DOHH2 (cell line): ENCODE measurements at regions not wholly inside any gene's neighbourhood (a gene's known extent, or its start where the extent isn't known, plus 50 kb on each side); places are given as distances from the start of the nearest gene placed in this dataset.

ENCODE experiments used
- H3F3A ChIP-seq: fragments of 200-600 bp; sonication (generic), shearing (Covaris generic); 2 replicates; pipeline ENCODE4 v1.6.0; 2016; ENCODE audit warnings: antibody characterized with exemption, mild to moderate bottlenecking; ENCODE audit not compliant: control insufficient read depth, insufficient read depth
- H3K27ac ChIP-seq: fragments of 200-600 bp; sonication (generic); 2 replicates; pipeline ENCODE4 v1.5.1; 2014; ENCODE audit warnings: low read depth, mild to moderate bottlenecking, low read length, moderate library complexity
- H3K27me3 ChIP-seq: fragments of 200-600 bp; sonication (generic); 2 replicates; pipeline ENCODE4 v1.6.1; 2014; ENCODE audit warnings: mild to moderate bottlenecking, low read length, mixed read lengths; ENCODE audit not compliant: control insufficient read depth
- H3K36me3 ChIP-seq: fragments of 200-600 bp; sonication (generic); 2 replicates; pipeline ENCODE4 v1.6.1; 2014; ENCODE audit warnings: mild to moderate bottlenecking, low read length, moderate library complexity, mixed read lengths; ENCODE audit not compliant: control insufficient read depth
- H3K4me1 ChIP-seq: fragments of 200-600 bp; sonication (generic); 2 replicates; pipeline ENCODE4 v1.6.1; 2014; ENCODE audit warnings: mild to moderate bottlenecking, low read length, mixed read lengths; ENCODE audit not compliant: control insufficient read depth
- H3K4me2 ChIP-seq: fragments of 200-600 bp; sonication (generic); 2 replicates; pipeline ENCODE4 v1.6.0; 2014; ENCODE audit warnings: mild to moderate bottlenecking, low read length, moderate library complexity
- H3K4me3 ChIP-seq: fragments of 200-600 bp; sonication (generic); 2 replicates; pipeline ENCODE4 v1.5.1; 2014; ENCODE audit warnings: mild to moderate bottlenecking, low read length, mixed read lengths
- H3K79me2 ChIP-seq: fragments of 200-600 bp; sonication (generic); 2 replicates; pipeline ENCODE4 v1.6.1; 2014; ENCODE audit warnings: mild to moderate bottlenecking, low read length, mixed read lengths; ENCODE audit not compliant: control insufficient read depth
- H3K9me2 ChIP-seq: fragments of 200-600 bp; sonication (generic); replicated peaks from 2 replicates; pipeline ENCODE4 v1.6.1; 2014; ENCODE audit warnings: mild to moderate bottlenecking, low read length, mixed read lengths; ENCODE audit not compliant: control insufficient read depth
- H3K9me3 ChIP-seq: fragments of 200-600 bp; sonication (generic); 2 replicates; pipeline ENCODE4 v1.6.1; 2014; ENCODE audit warnings: antibody characterized with exemption, low read length, mixed read lengths; ENCODE audit not compliant: control insufficient read depth, insufficient read depth
- H4K20me1 ChIP-seq: fragments of 200-600 bp; sonication (generic); 2 replicates; pipeline ENCODE4 v1.6.0; 2014; ENCODE audit warnings: low read depth, mild to moderate bottlenecking, antibody characterized with exemption, low read length, moderate library complexity; ENCODE audit not compliant: control insufficient read depth, insufficient read depth
- EZH2phosphoT487 ChIP-seq: fragments of 200-600 bp; sonication (generic); IDR thresholded peaks from 2 replicates; pipeline ENCODE4 v1.6.1; 2017; ENCODE audit warnings: borderline replicate concordance, mild to moderate bottlenecking, antibody characterized with exemption, low read length, moderate library complexity, mixed read lengths
- TF ChIP-seq, protein P1 (sequence below): fragments of 200-600 bp; sonication (generic); IDR thresholded peaks from one replicate; pipeline ENCODE4 v1.5.1; 2014; ENCODE audit warnings: antibody characterized with exemption, mild to moderate bottlenecking, low read depth, low read length; ENCODE audit not compliant: poor library complexity, severe bottlenecking

GRCh38 chr21:16847211-16847610 is 665.6 kb upstream of the CXADR start:
- Histone ChIP-seq H4K20me1 (no peaks in the 10 kb centered on the region), H3K4me3 (no peak overlapping the region), H3K27ac (no peak overlapping the region), H3K27me3 (no peaks in the 10 kb centered on the region), H3K9me3 (no peaks in the 10 kb centered on the region; the same call in 1 of the 2 replicates), H3K4me2 (no peak overlapping the region), H3K4me1 (no peaks in the 10 kb centered on the region), H3K36me3 (no peaks in the 10 kb centered on the region), H3K79me2 (no peaks in the 10 kb centered on the region), H3F3A (no peaks in the 10 kb centered on the region), H3K9me2 (no peaks in the 10 kb centered on the region)
- no peak for TF ChIP-seq EZH2phosphoT487
- TF ChIP-seq, protein P1, sequence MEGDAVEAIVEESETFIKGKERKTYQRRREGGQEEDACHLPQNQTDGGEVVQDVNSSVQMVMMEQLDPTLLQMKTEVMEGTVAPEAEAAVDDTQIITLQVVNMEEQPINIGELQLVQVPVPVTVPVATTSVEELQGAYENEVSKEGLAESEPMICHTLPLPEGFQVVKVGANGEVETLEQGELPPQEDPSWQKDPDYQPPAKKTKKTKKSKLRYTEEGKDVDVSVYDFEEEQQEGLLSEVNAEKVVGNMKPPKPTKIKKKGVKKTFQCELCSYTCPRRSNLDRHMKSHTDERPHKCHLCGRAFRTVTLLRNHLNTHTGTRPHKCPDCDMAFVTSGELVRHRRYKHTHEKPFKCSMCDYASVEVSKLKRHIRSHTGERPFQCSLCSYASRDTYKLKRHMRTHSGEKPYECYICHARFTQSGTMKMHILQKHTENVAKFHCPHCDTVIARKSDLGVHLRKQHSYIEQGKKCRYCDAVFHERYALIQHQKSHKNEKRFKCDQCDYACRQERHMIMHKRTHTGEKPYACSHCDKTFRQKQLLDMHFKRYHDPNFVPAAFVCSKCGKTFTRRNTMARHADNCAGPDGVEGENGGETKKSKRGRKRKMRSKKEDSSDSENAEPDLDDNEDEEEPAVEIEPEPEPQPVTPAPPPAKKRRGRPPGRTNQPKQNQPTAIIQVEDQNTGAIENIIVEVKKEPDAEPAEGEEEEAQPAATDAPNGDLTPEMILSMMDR = no peak

- Histone ChIP-seq H3K4me1 (no peaks in the 10 kb centered on the region), H3K9me2 (no peaks in the 10 kb centered on the region), H4K20me1 (no peaks in the 10 kb centered on the region), H3F3A (no peaks in the 10 kb centered on the region), H3K9me3 (no peaks in the 10 kb centered on the region; the same call in 1 of the 2 replicates), H3K36me3 (no peaks in the 10 kb centered on the region), H3K27ac (no peak overlapping the region), H3K79me2 (no peaks in the 10 kb centered on the region), H3K27me3 (no peaks in the 10 kb centered on the region), H3K4me3 (no peak overlapping the region), H3K4me2 (no peak overlapping the region)
- no peak for TF ChIP-seq EZH2phosphoT487
- TF ChIP-seq, protein P1 = no peak
Measured at GRCh38 chr21:16851054-16851453, 661.8 kb upstream of the CXADR start.

GRCh38 chr21:16855164-16855667 is 657.6 kb upstream of the CXADR start:
- Histone ChIP-seq H3K9me2 (no peaks in the 10 kb centered on the region), H3F3A (no peaks in the 10 kb centered on the region), H3K79me2 (no peaks in the 10 kb centered on the region), H4K20me1 (no peaks in the 10 kb centered on the region), H3K27ac (no peak overlapping the region), H3K4me2 (no peak overlapping the region), H3K36me3 (no peaks in the 10 kb centered on the region), H3K4me3 (no peak overlapping the region), H3K27me3 (no peaks in the 10 kb centered on the region), H3K9me3 (no peaks in the 10 kb centered on the region; the same call in 1 of the 2 replicates), H3K4me1 (no peaks in the 10 kb centered on the region)
- TF ChIP-seq, protein P1 = no peak
- no peak for TF ChIP-seq EZH2phosphoT487
